AG10803 (cell line): ENCODE measurements at regions not wholly inside any gene's neighbourhood (a gene's known extent, or its start where the extent isn't known, plus 50 kb on each side); places are given as distances from the start of the nearest gene placed in this dataset.
A peak's percentile ranks its signal among the peaks of the same experiment; 100 is the strongest.
"Not testable (repeated sequence)": the region's sequence is repeated elsewhere in the genome, so short reads cannot be mapped to it uniquely, and the experiment has no call there.

Experiments used
- DNase-seq: peaks from one replicate; pipeline ENCODE4 v3.0.0; 2010; ENCODE audit warnings: low read depth
- H3K4me3 ChIP-seq: 2 replicates; pipeline ENCODE4 v1.5.1; 2011; ENCODE audit warnings: mild to moderate bottlenecking, low read length, control low read depth
- CTCF ChIP-seq: conservative IDR thresholded peaks from 2 replicates; pipeline ENCODE4 v1.5.1; 2011; ENCODE audit warnings: mild to moderate bottlenecking, low read length, control low read depth, inconsistent platforms

- no peak for DNase-seq
- H3K4me3 ChIP-seq: peak overlapping the region; percentile 34
- no peak for TF ChIP-seq CTCF
Observed at GRCh38 chr7:65269150-65269856, 104.4 kb upstream of the ZNF92 start.

- no peak overlapping the region for H3K4me3 ChIP-seq
- no peak for DNase-seq
- TF ChIP-seq CTCF: no peak
Observed at GRCh38 chr7:65268782-65269149, 104.9 kb upstream of the ZNF92 start.

- no peak for DNase-seq
- H3K4me3 ChIP-seq: no peak overlapping the region
- TF ChIP-seq CTCF: no peak
Observed at GRCh38 chr7:65265933-65266519, 107.6 kb upstream of the ZNF92 start.

GRCh38 chr7:65264258-65264657 is 109.4 kb upstream of the ZNF92 start:
- H3K4me3 ChIP-seq: no peak overlapping the region
- DNase-seq: no peak
- no peak for TF ChIP-seq CTCF

- not testable (repeated sequence) for DNase-seq, H3K4me3 ChIP-seq
Observed at GRCh38 chr7:65260673-65261072, 113.0 kb upstream of the ZNF92 start.

GRCh38 chr7:65259864-65260525 is 113.7 kb upstream of the ZNF92 start:
- not testable (repeated sequence) for DNase-seq, H3K4me3 ChIP-seq

GRCh38 chr7:65254061-65254460 is 119.6 kb upstream of the ZNF92 start:
- H3K4me3 ChIP-seq: no peak overlapping the region
- DNase-seq: no peak
- TF ChIP-seq CTCF: no peak
